PFSK-1 (cell line): ENCODE measurements at regions not wholly inside any gene's neighbourhood (a gene's known extent, or its start where the extent isn't known, plus 50 kb on each side); places are given as distances from the start of the nearest gene placed in this dataset.

ENCODE experiments used
- POLR2AphosphoS5 ChIP-seq: IDR thresholded peaks from 2 replicates; pipeline ENCODE4 v1.6.1; 2012; ENCODE audit warnings: low read depth, mild to moderate bottlenecking, control low read depth, low read length, moderate library complexity
- REST ChIP-seq, 2 experiments: IDR thresholded peaks; 2 replicates each; pipeline versions ENCODE4 v1.6.1 to v1.8.0; 2011 to 2012; ENCODE audit warnings: low read depth in 2 of 2, low read length in 2 of 2, control low read depth in 1 of 2, inconsistent platforms in 1 of 2, mild to moderate bottlenecking in 1 of 2, moderate library complexity in 1 of 2; ENCODE audit not compliant: insufficient read depth in 1 of 2
- SIN3A ChIP-seq: IDR thresholded peaks from 2 replicates; pipeline ENCODE4 v1.6.1; 2012; ENCODE audit warnings: mild to moderate bottlenecking, low read length, moderate library complexity, borderline replicate concordance; ENCODE audit not compliant: insufficient read depth
- TAF1 ChIP-seq: IDR thresholded peaks from 2 replicates; pipeline ENCODE4 v1.6.1; 2012; ENCODE audit warnings: low read length, control low read depth, borderline replicate concordance; ENCODE audit not compliant: insufficient read depth

- TF ChIP-seq REST (IDR thresholded peaks at IDR 0.05; ENCODE audit: insufficient read depth in 1 of 2, low read depth in 2 of 2, low read length in 2 of 2) (no peak), SIN3A (no peak), TAF1 (no peak), POLR2AphosphoS5 (no peak)
These were observed 679.8 kb downstream of the EPM2A start for GRCh38 chr6:145055567-145055966.
